ENCODE measurements at regions not wholly inside any gene's neighbourhood (a gene's known extent, or its start where the extent isn't known, plus 50 kb on each side); places are given as distances from the start of the nearest gene placed in this dataset.

DNA sequence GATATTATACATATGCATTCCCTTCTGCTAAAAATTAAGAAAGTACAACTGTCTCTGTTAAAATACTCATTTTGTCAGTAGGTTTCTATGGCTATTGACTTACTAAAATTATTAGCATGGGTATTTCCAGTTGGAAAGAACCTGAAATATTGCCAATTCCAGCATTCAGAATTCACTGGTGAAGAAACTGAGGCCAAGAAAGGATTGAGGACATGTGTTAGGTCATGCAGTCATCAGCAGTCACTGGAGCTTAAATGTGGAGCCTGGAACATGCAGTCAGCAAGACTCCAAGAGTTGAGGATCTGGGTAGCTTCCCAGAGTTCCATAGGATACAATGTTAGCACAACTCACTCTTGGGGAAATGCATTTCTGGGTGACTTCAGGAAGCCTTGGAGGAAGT lies 1335.6 kb downstream of the AACS start:
- H3K4me2 ChIP-seq (replicated peaks; ENCODE audit: low read depth, low read length, poor library complexity, severe bottlenecking) = no peak overlapping the region
- H3K4me1 Mint-ChIP-seq = no peaks in the 10 kb centered on the region
- no peaks in the 10 kb centered on the region for H3K4me1 ChIP-seq (ENCODE audit: control insufficient read depth in 2 of 2, insufficient read depth in 2 of 2, low read length in 2 of 2)
- H4K20me1 ChIP-seq (ENCODE audit: control insufficient read depth, insufficient read depth, low read length, poor library complexity, severe bottlenecking) = no peaks in the 10 kb centered on the region
- peaks cover 0 to 14% (median 1%) of the 10 kb centered on the region in 3 donors for H3K9me3 ChIP-seq (ENCODE audit: control extremely low read depth in 1 of 3, control insufficient read depth in 2 of 3, insufficient read depth in 1 of 3, low read length in 2 of 3)
- intact Hi-C loops (cut with micrococcal nuclease) = no loop called here
- no peak overlapping the region for H2AFZ ChIP-seq (ENCODE audit: insufficient read depth, low read depth, low read length, poor library complexity, severe bottlenecking)
- H3K27ac ChIP-seq (ENCODE audit: low read length in 2 of 2) = no peak overlapping the region
- no peaks in the 10 kb centered on the region for H3K27me3 Mint-ChIP-seq
- no peaks in the 10 kb centered on the region for H3K36me3 ChIP-seq (replicated peaks in 1 of 2; ENCODE audit: control extremely low read depth in 1 of 2, control insufficient read depth in 1 of 2, extremely low read depth in 1 of 2, insufficient read depth in 2 of 2, low read length in 1 of 2)
- no peak for DNase-seq
- H3K27ac Mint-ChIP-seq = no peak overlapping the region
- ChIA-PET CTCF (no interaction called here), POLR2A (no interaction called here)
- ATAC-seq (ENCODE audit: low read depth) = no peak
- TF ChIP-seq EZH2 (IDR thresholded peaks at IDR 0.05; ENCODE audit: borderline replicate concordance, insufficient read depth, low read depth, low read length, poor library complexity, severe bottlenecking) = no peak
- TF ChIP-seq, protein P1, sequence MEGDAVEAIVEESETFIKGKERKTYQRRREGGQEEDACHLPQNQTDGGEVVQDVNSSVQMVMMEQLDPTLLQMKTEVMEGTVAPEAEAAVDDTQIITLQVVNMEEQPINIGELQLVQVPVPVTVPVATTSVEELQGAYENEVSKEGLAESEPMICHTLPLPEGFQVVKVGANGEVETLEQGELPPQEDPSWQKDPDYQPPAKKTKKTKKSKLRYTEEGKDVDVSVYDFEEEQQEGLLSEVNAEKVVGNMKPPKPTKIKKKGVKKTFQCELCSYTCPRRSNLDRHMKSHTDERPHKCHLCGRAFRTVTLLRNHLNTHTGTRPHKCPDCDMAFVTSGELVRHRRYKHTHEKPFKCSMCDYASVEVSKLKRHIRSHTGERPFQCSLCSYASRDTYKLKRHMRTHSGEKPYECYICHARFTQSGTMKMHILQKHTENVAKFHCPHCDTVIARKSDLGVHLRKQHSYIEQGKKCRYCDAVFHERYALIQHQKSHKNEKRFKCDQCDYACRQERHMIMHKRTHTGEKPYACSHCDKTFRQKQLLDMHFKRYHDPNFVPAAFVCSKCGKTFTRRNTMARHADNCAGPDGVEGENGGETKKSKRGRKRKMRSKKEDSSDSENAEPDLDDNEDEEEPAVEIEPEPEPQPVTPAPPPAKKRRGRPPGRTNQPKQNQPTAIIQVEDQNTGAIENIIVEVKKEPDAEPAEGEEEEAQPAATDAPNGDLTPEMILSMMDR (IDR thresholded peaks at IDR 0.05) = no peak
- no peak overlapping the region for H3K9ac ChIP-seq (ENCODE audit: low read length)
- no peak overlapping the region for H3K4me3 ChIP-seq (ENCODE audit: control extremely low read depth in 1 of 5, extremely low read depth in 1 of 5, insufficient read depth in 1 of 5, low read depth in 2 of 5, low read length in 4 of 5)
- H3K27me3 ChIP-seq (replicated peaks in 1 of 4; ENCODE audit: control extremely low read depth in 1 of 4, control insufficient read depth in 3 of 4, insufficient read depth in 4 of 4, low read length in 3 of 4) = no peaks in the 10 kb centered on the region
- no peaks in the 10 kb centered on the region for H3K79me2 ChIP-seq (ENCODE audit: control insufficient read depth, insufficient read depth, low read length)
- no peak overlapping the region for H3K4me3 Mint-ChIP-seq
- peaks cover 2% of the 10 kb centered on the region for H3K9me3 Mint-ChIP-seq (ENCODE audit: insufficient read depth)

DNA sequence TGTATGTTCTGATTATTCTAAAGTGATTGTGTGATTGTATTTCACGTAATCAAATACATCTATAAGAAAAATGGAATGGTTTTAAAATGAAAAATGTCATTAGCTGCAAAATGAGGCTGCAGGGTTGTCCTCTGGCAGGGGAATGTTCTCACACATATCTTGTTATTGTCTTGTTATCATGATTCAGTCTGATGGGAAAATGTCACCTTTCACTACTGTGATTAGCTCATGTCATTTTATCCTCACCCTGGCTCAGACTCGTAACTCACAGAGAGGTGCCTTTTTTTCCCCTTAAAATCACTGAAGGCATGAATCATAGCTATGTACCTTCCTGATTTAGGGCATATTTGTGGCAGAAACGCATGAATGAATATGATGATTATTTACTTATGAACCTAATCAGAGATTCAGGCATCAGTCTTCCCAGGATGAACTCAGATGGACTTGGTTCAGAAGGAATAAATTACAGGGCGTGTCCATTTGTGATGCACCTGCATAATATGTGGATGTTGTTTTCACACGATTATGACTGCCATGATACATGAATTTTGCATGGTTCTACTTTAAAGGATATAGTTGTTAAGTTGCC lies 1339.2 kb downstream of the AACS start:
- no peak overlapping the region for H3K27ac Mint-ChIP-seq
- no peak overlapping the region for H3K4me3 Mint-ChIP-seq
- Histone ChIP-seq H3K4me2 (replicated peaks; ENCODE audit: low read depth, low read length, poor library complexity, severe bottlenecking) (no peak overlapping the region), H3K79me2 (ENCODE audit: control insufficient read depth, insufficient read depth, low read length) (no peaks in the 10 kb centered on the region), H3K9ac (ENCODE audit: low read length) (no peak overlapping the region), H3K4me3 (ENCODE audit: control extremely low read depth in 1 of 5, extremely low read depth in 1 of 5, insufficient read depth in 1 of 5, low read depth in 2 of 5, low read length in 4 of 5) (no peak overlapping the region), H3K9me3 (ENCODE audit: control extremely low read depth in 1 of 3, control insufficient read depth in 2 of 3, insufficient read depth in 1 of 3, low read length in 2 of 3) (peaks cover 0 to 1% (median under 1%) of the 10 kb centered on the region in 3 donors), H2AFZ (ENCODE audit: insufficient read depth, low read depth, low read length, poor library complexity, severe bottlenecking) (no peak overlapping the region), H3K27ac (ENCODE audit: low read length in 2 of 2) (no peak overlapping the region), H3K27me3 (replicated peaks in 1 of 4; ENCODE audit: control extremely low read depth in 1 of 4, control insufficient read depth in 3 of 4, insufficient read depth in 4 of 4, low read length in 3 of 4) (no peaks in the 10 kb centered on the region), H3K4me1 (ENCODE audit: control insufficient read depth in 2 of 2, insufficient read depth in 2 of 2, low read length in 2 of 2) (no peaks in the 10 kb centered on the region), H3K36me3 (replicated peaks in 1 of 2; ENCODE audit: control extremely low read depth in 1 of 2, control insufficient read depth in 1 of 2, extremely low read depth in 1 of 2, insufficient read depth in 2 of 2, low read length in 1 of 2) (no peaks in the 10 kb centered on the region), H4K20me1 (ENCODE audit: control insufficient read depth, insufficient read depth, low read length, poor library complexity, severe bottlenecking) (no peaks in the 10 kb centered on the region)
- H3K9me3 Mint-ChIP-seq (ENCODE audit: insufficient read depth) = no peaks in the 10 kb centered on the region
- DNase-seq (no peak), ATAC-seq (ENCODE audit: low read depth) (no peak)
- ChIA-PET POLR2A (no interaction called here), CTCF (no interaction called here)
- TF ChIP-seq EZH2 (IDR thresholded peaks at IDR 0.05; ENCODE audit: borderline replicate concordance, insufficient read depth, low read depth, low read length, poor library complexity, severe bottlenecking) = no peak
- TF ChIP-seq, protein P1 (IDR thresholded peaks at IDR 0.05) = no peak
- H3K4me1 Mint-ChIP-seq = no peaks in the 10 kb centered on the region
- H3K27me3 Mint-ChIP-seq = no peaks in the 10 kb centered on the region
- intact Hi-C loops (cut with micrococcal nuclease) = no loop called here
- WGBS (ENCODE audit: insufficient coverage) = no CpG with 5 or more reads among the region's 5 CpGs

Measured in B cell (primary cell).